ENCODE measurements at regions not wholly inside any gene's neighbourhood (a gene's known extent, or its start where the extent isn't known, plus 50 kb on each side); places are given as distances from the start of the nearest gene placed in this dataset.

- TF ChIP-seq CTCF (IDR thresholded peaks at IDR 0.05; ENCODE audit: extremely low read depth, insufficient read depth, missing control alignments): no peak
- in situ Hi-C loops (cut with MboI; ENCODE audit: low pct_unique_long_range_greater_than_20kb, low sequenced_read_pairs, unreplicated experiment): no loop called here
- no peak for DNase-seq (ENCODE audit: low spot score)
These were observed 498.1 kb upstream of the RGMA start for GRCh38 chr15:93587059-93587521.

- no peak for TF ChIP-seq CTCF (IDR thresholded peaks at IDR 0.05; ENCODE audit: extremely low read depth, insufficient read depth, missing control alignments)
- no peak for DNase-seq (ENCODE audit: low spot score)
- in situ Hi-C loops (cut with MboI; ENCODE audit: low pct_unique_long_range_greater_than_20kb, low sequenced_read_pairs, unreplicated experiment): no loop called here
These were observed 496.0 kb upstream of the RGMA start for GRCh38 chr15:93585012-93585411.

DNA sequence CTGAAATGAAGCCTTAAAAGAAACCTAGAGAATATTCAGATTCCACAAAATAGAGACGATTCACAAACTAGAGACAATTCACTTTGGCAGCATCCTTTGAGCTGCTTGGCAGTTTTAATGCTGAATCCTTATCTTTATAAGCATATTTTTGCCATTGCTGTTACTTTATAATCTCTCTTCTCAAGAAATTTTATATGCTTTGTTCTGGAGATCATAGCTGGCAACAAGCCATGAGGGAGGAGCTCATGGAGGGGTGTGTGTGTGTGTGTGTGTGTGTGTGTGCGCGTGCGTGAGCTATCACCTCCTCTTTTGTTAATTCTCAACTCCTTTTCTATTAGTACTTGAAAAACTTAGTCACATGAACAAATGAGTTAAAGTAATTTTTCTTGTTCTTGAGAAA lies 495.0 kb upstream of the RGMA start:
- in situ Hi-C loops (cut with MboI; ENCODE audit: low pct_unique_long_range_greater_than_20kb, low sequenced_read_pairs, unreplicated experiment): no loop called here
- no peak for TF ChIP-seq CTCF (IDR thresholded peaks at IDR 0.05; ENCODE audit: extremely low read depth, insufficient read depth, missing control alignments)
- DNase-seq (ENCODE audit: low spot score): no peak

- in situ Hi-C loops (cut with MboI; ENCODE audit: low pct_unique_long_range_greater_than_20kb, low sequenced_read_pairs, unreplicated experiment): no loop called here
- DNase-seq (ENCODE audit: low spot score): no peak
- no peak for TF ChIP-seq CTCF (IDR thresholded peaks at IDR 0.05; ENCODE audit: extremely low read depth, insufficient read depth, missing control alignments)
These were observed 494.5 kb upstream of the RGMA start for GRCh38 chr15:93583552-93583951.

GRCh38 chr15:93570527-93570926 lies 481.5 kb upstream of the RGMA start:
- TF ChIP-seq CTCF (IDR thresholded peaks at IDR 0.05; ENCODE audit: extremely low read depth, insufficient read depth, missing control alignments): no peak
- no peak for DNase-seq (ENCODE audit: low spot score)
- in situ Hi-C loops (cut with MboI; ENCODE audit: low pct_unique_long_range_greater_than_20kb, low sequenced_read_pairs, unreplicated experiment): no loop called here

- no peak for TF ChIP-seq CTCF (IDR thresholded peaks at IDR 0.05; ENCODE audit: extremely low read depth, insufficient read depth, missing control alignments)
- no peak for DNase-seq (ENCODE audit: low spot score)
- in situ Hi-C loops (cut with MboI; ENCODE audit: low pct_unique_long_range_greater_than_20kb, low sequenced_read_pairs, unreplicated experiment): no loop called here
These were observed 477.8 kb upstream of the RGMA start for GRCh38 chr15:93566762-93567161.

DNA sequence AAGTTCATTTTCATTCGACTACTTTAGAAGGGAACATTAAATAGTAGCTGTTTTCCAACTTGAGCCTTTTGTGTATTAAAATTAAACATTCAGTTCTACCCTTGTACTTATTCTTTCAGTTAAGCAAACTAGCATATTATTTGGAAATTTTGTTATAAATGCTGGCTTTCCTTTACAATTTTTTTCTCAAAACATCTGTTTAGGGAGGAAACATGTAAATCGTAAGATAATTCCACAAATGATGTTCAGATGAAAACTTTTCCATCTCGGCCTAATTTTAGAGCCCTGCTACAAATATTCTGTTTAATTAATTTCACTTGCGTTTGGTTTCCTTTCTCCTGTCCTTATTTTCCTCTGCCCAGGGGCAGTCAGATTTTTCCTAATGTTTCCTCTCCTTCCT lies 476.2 kb upstream of the RGMA start:
- TF ChIP-seq CTCF (IDR thresholded peaks at IDR 0.05; ENCODE audit: extremely low read depth, insufficient read depth, missing control alignments): no peak

More for the DNA sequence above, 476.2 kb upstream of the RGMA start:
- in situ Hi-C loops (cut with MboI; ENCODE audit: low pct_unique_long_range_greater_than_20kb, low sequenced_read_pairs, unreplicated experiment): no loop called here
- no peak for DNase-seq (ENCODE audit: low spot score)

Data from GM13977 (cell line).